ENCODE measurements at regions not wholly inside any gene's neighbourhood (a gene's known extent, or its start where the extent isn't known, plus 50 kb on each side); places are given as distances from the start of the nearest gene placed in this dataset.
"Not testable (repeated sequence)": the region's sequence is repeated elsewhere in the genome, so short reads cannot be mapped to it uniquely, and the experiment has no call there.

DNA sequence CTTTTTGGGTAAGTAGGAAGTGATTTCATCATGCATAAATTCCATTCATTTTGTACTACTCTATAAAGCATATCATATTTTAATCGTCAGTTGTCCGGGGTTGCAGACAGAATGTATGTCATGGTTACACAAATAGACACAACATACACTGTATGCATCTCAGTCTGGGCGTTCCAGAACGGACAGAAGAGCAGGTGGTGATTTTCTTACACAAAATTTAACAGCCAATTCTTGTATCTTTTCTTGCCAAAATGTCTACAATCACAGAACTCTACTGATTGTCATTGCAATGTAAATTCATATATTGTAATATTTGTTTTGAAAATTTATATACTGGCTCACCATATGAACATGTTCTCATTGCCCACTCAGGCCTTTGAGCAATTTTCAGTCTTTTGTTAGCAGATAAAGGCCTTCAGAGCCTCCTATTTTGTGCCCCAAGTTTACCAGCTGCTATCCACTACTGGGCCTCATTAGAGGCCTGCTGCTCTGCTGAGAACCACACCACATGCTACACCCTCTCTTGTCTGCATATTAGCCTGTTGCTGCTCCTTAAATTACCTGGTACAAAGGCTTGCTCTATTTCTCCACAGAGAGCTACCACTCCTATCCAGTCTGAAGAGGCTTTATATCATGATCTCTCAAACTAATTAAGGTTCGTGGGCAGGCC is 61.5 kb downstream of the PRDM13 start:
- Histone ChIP-seq H3K27ac (ENCODE audit: insufficient read depth, low read depth, low read length, poor library complexity, severe bottlenecking) (no peak overlapping the region), H3K36me3 (ENCODE audit: control insufficient read depth, insufficient read depth, low read length) (no peaks in the 10 kb centered on the region), H3K9me3 (ENCODE audit: control insufficient read depth, low read length) (no peaks in the 10 kb centered on the region), H3K27me3 (ENCODE audit: control insufficient read depth, insufficient read depth, low read length, poor library complexity, severe bottlenecking) (no peaks in the 10 kb centered on the region), H3K4me1 (ENCODE audit: control insufficient read depth, insufficient read depth, low read length) (no peaks in the 10 kb centered on the region), H3K4me3 (ENCODE audit: insufficient read depth, low read depth, low read length) (no peak overlapping the region)
- 96 to 97% methylated on average over 5 of the region's 5 CpGs for WGBS, 2 experiments

DNA sequence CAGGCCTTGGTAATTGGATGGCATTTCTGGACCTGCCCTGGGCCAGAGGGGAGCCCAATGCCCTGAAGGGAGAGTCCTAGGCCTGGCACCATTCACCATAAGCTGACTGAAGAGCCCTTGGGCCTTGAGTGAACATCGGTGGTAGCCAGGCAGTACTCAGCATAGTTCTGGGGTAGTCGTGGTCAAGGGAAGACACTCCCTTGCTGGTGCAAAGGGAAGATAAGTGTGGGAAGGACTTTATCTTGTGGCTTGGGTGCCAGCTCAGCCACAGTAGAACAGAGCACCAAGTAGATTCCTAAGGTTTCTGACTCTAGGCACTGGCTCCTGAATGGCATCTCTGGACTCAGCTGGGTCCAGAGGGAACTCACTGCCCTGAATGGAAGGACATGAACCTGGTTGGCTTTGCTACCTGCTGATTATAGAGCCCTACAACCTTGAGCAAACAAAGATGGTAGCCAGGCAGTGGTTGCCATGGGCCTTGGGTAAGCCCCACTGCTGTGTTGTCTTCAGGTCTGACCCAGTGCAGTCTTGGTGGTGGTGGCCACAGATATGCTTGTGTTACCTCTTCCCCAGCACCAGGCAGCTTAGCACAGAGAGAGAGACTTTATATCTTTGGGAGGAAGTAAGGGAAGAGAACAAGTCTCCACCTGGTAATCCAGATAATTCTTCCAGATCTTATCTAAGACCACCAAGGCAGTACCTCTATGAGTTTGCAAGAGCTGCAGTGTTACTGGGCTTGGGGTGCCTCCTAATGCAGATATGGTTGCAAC is 83.5 kb downstream of the PRDM13 start:
- no peaks in the 10 kb centered on the region for H3K36me3 ChIP-seq (ENCODE audit: control insufficient read depth, insufficient read depth, low read length)
- H3K27ac ChIP-seq (ENCODE audit: insufficient read depth, low read depth, low read length, poor library complexity, severe bottlenecking): no peak overlapping the region
- no peaks in the 10 kb centered on the region for H3K27me3 ChIP-seq (ENCODE audit: control insufficient read depth, insufficient read depth, low read length, poor library complexity, severe bottlenecking)
- no peaks in the 10 kb centered on the region for H3K9me3 ChIP-seq (ENCODE audit: control insufficient read depth, low read length)
- H3K4me3 ChIP-seq (ENCODE audit: insufficient read depth, low read depth, low read length): no peak overlapping the region
- 90 to 91% methylated on average over 2 of the region's 2 CpGs for WGBS, 2 experiments
- no peaks in the 10 kb centered on the region for H3K4me1 ChIP-seq (ENCODE audit: control insufficient read depth, insufficient read depth, low read length)

DNA sequence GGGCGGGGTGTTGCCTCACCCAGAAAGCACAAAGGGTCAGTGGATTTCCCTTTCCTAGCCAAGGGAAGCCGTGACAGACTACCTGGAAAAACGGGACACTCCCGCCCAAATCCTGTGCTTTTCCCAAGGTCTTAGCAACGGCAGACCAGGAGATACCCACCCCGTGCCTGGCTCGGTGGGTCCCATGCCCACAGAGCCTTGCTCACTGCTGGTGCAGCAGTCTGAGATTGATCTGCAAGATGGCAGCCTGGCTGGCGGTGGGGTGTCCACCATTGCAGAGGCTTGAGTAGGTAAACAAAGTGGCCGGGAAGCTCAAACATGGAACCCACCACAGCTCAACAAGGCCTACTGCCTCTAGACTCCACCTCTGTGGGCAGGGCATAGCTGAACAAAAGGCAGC is 95.7 kb downstream of the PRDM13 start:
- H3K9me3 ChIP-seq (ENCODE audit: control insufficient read depth, low read length); H3K4me1 ChIP-seq (ENCODE audit: control insufficient read depth, insufficient read depth, low read length); H3K36me3 ChIP-seq (ENCODE audit: control insufficient read depth, insufficient read depth, low read length); H3K27me3 ChIP-seq (ENCODE audit: control insufficient read depth, insufficient read depth, low read length, poor library complexity, severe bottlenecking); H3K4me3 ChIP-seq (ENCODE audit: insufficient read depth, low read depth, low read length); H3K27ac ChIP-seq (ENCODE audit: insufficient read depth, low read depth, low read length, poor library complexity, severe bottlenecking): not testable (repeated sequence)
- 94 to 95% methylated on average over 9 of the region's 9 CpGs for WGBS, 2 experiments

DNA sequence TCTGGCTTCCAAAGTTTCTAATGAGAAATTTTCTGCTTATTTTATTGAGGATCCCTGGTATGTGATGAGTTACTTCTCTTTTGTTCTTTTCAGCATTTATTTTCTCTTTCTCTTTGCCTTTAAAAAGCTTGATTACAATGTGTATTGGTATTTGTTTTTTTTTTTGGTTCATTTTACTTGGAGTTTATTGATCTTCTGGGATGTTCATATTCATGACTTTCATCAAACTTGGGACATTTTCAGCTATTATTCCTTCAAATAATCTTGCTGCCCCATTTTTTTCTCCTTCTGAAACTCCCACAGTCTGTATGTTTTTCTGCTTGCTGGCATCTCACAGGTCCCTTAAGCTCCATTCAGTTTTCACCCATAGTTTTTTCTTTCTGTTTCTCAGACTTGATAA is 102.4 kb downstream of the PRDM13 start:
- Histone ChIP-seq H3K27ac (ENCODE audit: insufficient read depth, low read depth, low read length, poor library complexity, severe bottlenecking) (no peak overlapping the region), H3K36me3 (ENCODE audit: control insufficient read depth, insufficient read depth, low read length) (no peaks in the 10 kb centered on the region), H3K4me1 (ENCODE audit: control insufficient read depth, insufficient read depth, low read length) (no peaks in the 10 kb centered on the region), H3K9me3 (ENCODE audit: control insufficient read depth, low read length) (no peaks in the 10 kb centered on the region), H3K27me3 (ENCODE audit: control insufficient read depth, insufficient read depth, low read length, poor library complexity, severe bottlenecking) (no peaks in the 10 kb centered on the region), H3K4me3 (ENCODE audit: insufficient read depth, low read depth, low read length) (no peak overlapping the region)

DNA sequence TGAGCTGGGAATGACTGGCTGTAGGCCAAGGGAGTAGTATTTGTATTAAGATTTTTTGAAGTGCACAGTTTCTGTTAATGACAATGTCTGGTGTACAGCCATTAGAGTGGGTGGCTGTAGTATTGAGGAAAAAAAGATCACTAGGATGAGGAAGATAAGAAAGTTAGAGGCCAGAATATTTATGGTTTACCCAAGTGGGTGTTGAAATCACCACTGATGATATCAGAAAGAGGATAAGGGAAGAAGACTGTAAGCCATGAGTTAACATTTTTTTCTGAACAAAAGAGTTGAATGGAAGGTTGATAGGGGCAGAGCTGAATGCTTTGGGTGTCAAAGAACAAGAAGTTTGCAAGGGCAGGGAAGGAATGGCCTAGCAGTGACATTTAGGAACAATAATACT is 104.7 kb downstream of the PRDM13 start:
- H3K36me3 ChIP-seq (ENCODE audit: control insufficient read depth, insufficient read depth, low read length): no peaks in the 10 kb centered on the region
- no peak overlapping the region for H3K27ac ChIP-seq (ENCODE audit: insufficient read depth, low read depth, low read length, poor library complexity, severe bottlenecking)
- no peak overlapping the region for H3K4me3 ChIP-seq (ENCODE audit: insufficient read depth, low read depth, low read length)

DNA sequence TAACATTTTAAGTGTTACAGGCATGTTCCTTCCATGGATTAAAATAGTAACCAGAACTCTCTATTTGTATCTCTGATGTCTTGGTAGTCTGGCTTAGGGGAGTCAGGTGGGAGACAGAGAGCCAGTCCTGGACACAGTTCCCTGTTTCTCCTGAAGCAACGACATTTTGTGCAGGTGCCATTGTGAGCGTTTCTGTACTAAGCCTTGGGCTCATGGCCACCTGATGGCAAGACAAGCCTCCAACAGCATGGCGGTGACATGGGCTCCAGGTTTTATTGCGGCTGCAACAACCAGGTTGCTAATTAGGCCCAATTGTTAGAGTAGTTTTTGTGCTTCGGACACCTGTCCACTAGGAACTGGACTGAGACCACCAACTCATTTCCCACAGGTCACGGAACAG is 105.3 kb downstream of the PRDM13 start:
- Histone ChIP-seq H3K27ac (ENCODE audit: insufficient read depth, low read depth, low read length, poor library complexity, severe bottlenecking) (no peak overlapping the region), H3K4me3 (ENCODE audit: insufficient read depth, low read depth, low read length) (no peak overlapping the region), H3K9me3 (ENCODE audit: control insufficient read depth, low read length) (no peaks in the 10 kb centered on the region), H3K4me1 (ENCODE audit: control insufficient read depth, insufficient read depth, low read length) (no peaks in the 10 kb centered on the region), H3K36me3 (ENCODE audit: control insufficient read depth, insufficient read depth, low read length) (no peaks in the 10 kb centered on the region), H3K27me3 (ENCODE audit: control insufficient read depth, insufficient read depth, low read length, poor library complexity, severe bottlenecking) (no peaks in the 10 kb centered on the region)
- 95 to 96% methylated on average over 6 of the region's 6 CpGs for WGBS, 2 experiments

More for the DNA sequence above, 104.7 kb downstream of the PRDM13 start:
- no peaks in the 10 kb centered on the region for H3K4me1 ChIP-seq (ENCODE audit: control insufficient read depth, insufficient read depth, low read length)
- H3K9me3 ChIP-seq (ENCODE audit: control insufficient read depth, low read length): no peaks in the 10 kb centered on the region
- H3K27me3 ChIP-seq (ENCODE audit: control insufficient read depth, insufficient read depth, low read length, poor library complexity, severe bottlenecking): no peaks in the 10 kb centered on the region

DNA sequence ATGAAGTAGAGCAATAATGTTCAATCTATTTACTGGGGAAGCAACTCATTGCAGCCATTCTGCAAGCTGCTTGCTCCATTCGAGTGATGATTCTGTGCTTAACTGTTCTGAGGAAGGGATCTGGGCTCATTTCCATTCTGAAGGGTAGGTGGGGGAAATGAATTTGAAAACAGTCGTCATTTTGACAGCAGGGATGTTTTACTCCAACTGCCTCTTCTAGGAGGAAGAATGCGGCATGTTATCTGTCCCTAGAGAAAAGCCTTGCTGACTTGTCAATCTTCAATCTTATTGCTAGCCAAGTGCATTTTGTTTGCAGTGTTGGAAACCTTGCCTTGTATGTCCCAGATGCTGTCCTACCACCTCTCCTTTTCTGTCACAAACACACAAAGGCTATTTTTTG is 105.9 kb downstream of the PRDM13 start:
- no peaks in the 10 kb centered on the region for H3K9me3 ChIP-seq (ENCODE audit: control insufficient read depth, low read length)
- no peaks in the 10 kb centered on the region for H3K27me3 ChIP-seq (ENCODE audit: control insufficient read depth, insufficient read depth, low read length, poor library complexity, severe bottlenecking)
- H3K36me3 ChIP-seq (ENCODE audit: control insufficient read depth, insufficient read depth, low read length): no peaks in the 10 kb centered on the region
- 57 to 59% methylated on average over 3 of the region's 3 CpGs for WGBS, 2 experiments
- H3K4me1 ChIP-seq (ENCODE audit: control insufficient read depth, insufficient read depth, low read length): no peaks in the 10 kb centered on the region
- H3K27ac ChIP-seq (ENCODE audit: insufficient read depth, low read depth, low read length, poor library complexity, severe bottlenecking): no peak overlapping the region
- H3K4me3 ChIP-seq (ENCODE audit: insufficient read depth, low read depth, low read length): no peak overlapping the region

DNA sequence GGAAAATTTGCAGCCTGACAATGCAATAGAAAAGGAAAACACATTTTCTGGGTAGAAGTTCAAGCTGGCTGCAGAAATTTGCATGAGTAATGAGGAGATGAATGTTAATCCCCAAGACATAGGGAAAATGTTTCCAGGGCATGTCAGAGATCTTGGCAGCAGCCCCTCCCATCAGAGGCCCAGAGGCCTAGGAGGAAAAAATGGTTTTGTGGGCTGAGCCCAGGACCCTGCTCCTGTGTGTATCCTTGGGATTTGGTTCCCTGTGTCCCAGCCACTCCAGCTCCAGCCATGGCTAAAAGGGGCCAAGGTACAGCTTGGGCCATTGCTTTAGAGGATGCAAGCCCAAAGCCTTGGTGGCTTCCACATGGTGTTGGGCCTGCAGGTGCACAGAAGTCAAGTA is 115.4 kb downstream of the PRDM13 start:
- not testable (repeated sequence) for H3K9me3 ChIP-seq (ENCODE audit: control insufficient read depth, low read length); H3K4me1 ChIP-seq (ENCODE audit: control insufficient read depth, insufficient read depth, low read length); H3K4me3 ChIP-seq (ENCODE audit: insufficient read depth, low read depth, low read length); H3K36me3 ChIP-seq (ENCODE audit: control insufficient read depth, insufficient read depth, low read length); H3K27ac ChIP-seq (ENCODE audit: insufficient read depth, low read depth, low read length, poor library complexity, severe bottlenecking); H3K27me3 ChIP-seq (ENCODE audit: control insufficient read depth, insufficient read depth, low read length, poor library complexity, severe bottlenecking)

DNA sequence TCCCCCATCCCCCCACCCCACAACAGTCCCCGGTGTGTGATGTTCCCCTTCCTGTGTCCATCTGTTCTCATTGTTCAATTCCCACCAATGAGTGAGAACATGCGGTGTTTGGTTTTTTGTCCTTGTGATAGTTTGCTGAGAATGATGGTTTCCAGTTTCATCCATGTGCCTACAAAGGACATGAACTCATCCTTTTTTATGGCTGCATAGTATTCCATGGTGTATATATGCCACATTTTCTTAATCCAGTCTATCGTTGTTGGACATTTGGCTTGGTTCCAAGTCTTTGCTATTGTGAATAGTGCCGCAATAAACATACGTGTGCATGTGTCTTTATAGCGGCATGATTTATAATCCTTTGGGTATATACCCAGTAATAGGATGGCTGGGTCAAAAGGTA is 123.6 kb downstream of the PRDM13 start:
- H3K27me3 ChIP-seq (ENCODE audit: control insufficient read depth, insufficient read depth, low read length, poor library complexity, severe bottlenecking); H3K4me1 ChIP-seq (ENCODE audit: control insufficient read depth, insufficient read depth, low read length); H3K4me3 ChIP-seq (ENCODE audit: insufficient read depth, low read depth, low read length); H3K9me3 ChIP-seq (ENCODE audit: control insufficient read depth, low read length); H3K27ac ChIP-seq (ENCODE audit: insufficient read depth, low read depth, low read length, poor library complexity, severe bottlenecking); H3K36me3 ChIP-seq (ENCODE audit: control insufficient read depth, insufficient read depth, low read length): not testable (repeated sequence)
- WGBS, 2 experiments: 95 to 100% methylated on average over 3 to 4 of the region's 6 CpGs

DNA sequence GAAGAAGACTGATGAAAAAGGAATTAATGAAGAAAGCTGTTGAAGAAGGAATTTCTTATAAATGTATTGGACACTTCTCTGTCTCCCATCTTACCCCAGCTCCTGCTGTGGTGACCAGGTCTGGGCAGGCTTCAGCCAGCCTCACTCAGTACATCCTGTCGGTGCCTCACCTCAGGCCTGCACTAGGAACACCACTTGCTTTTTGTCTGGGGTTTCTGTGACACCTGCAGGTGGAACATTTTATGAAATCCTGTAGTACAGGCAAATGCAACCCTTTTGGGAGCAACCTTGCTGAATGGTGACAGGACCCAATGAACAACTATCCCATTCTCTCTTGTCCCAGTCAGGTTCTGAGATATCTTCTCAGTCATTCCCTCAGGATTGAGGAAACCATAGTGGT is 129.7 kb downstream of the PRDM13 start:
- Histone ChIP-seq H3K4me3 (ENCODE audit: insufficient read depth, low read depth, low read length) (no peak overlapping the region), H3K36me3 (ENCODE audit: control insufficient read depth, insufficient read depth, low read length) (no peaks in the 10 kb centered on the region)

More for the DNA sequence above, 129.7 kb downstream of the PRDM13 start:
- 15 to 18% methylated on average over 1 of the region's 1 CpG for WGBS, 2 experiments
- Histone ChIP-seq H3K4me1 (ENCODE audit: control insufficient read depth, insufficient read depth, low read length) (no peaks in the 10 kb centered on the region), H3K27ac (ENCODE audit: insufficient read depth, low read depth, low read length, poor library complexity, severe bottlenecking) (no peak overlapping the region), H3K9me3 (ENCODE audit: control insufficient read depth, low read length) (no peaks in the 10 kb centered on the region), H3K27me3 (ENCODE audit: control insufficient read depth, insufficient read depth, low read length, poor library complexity, severe bottlenecking) (no peaks in the 10 kb centered on the region)
